ENCODE measurements at regions not wholly inside any gene's neighbourhood (a gene's known extent, or its start where the extent isn't known, plus 50 kb on each side); places are given as distances from the start of the nearest gene placed in this dataset.

GRCh38 chr6:166851911-166852310, 104.4 kb downstream of the RNASET2 start:
- TF ChIP-seq CTCF (IDR thresholded peaks at IDR 0.05): no peak

DNA sequence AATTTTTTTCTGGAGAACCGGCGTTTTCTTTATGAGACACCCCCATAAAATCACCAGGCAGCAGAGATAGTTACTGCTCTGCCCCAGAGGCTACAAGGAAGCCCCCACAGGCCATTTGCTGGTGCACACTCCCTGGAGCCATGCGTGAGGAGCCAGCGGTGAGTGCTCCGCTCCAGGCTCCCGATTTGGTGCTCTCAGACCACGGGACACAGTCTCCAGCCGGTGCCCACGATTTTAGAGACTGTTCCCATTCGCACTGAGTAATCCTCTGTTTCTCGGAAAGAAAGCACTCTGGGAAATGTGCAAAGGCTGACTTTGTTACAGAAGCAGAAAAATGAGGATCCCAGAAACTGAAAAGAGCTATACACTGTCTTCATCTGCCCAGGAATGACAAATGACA, 104.9 kb downstream of the RNASET2 start:
- TF ChIP-seq CTCF (IDR thresholded peaks at IDR 0.05): no peak

DNA sequence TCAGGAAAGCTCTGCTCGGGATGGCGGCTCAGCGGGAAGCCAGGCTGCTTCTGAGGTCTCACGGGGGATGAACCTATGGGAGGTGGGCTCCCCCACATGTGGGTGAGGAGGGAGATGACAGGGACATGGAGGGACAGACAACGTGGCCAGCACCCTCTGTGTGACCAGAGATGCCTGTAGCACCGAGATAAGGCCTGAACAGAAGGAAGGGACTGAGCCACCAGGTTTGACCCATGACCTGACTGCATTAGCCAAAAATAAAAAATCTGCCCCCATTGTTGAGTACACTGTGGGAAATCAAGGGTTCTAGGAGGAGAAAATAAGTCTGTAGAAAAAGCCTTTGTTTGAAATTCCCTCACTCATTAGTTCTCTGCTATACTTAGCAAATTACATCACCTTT, 105.7 kb downstream of the RNASET2 start:
- no peak for TF ChIP-seq CTCF (IDR thresholded peaks at IDR 0.05)

- TF ChIP-seq CTCF (IDR thresholded peaks at IDR 0.05): no peak
Measured at GRCh38 chr6:166849749-166850183, 106.6 kb downstream of the RNASET2 start.

- TF ChIP-seq CTCF (IDR thresholded peaks at IDR 0.05): no peak
Measured at GRCh38 chr6:166848979-166849748, 107.2 kb downstream of the RNASET2 start.

DNA sequence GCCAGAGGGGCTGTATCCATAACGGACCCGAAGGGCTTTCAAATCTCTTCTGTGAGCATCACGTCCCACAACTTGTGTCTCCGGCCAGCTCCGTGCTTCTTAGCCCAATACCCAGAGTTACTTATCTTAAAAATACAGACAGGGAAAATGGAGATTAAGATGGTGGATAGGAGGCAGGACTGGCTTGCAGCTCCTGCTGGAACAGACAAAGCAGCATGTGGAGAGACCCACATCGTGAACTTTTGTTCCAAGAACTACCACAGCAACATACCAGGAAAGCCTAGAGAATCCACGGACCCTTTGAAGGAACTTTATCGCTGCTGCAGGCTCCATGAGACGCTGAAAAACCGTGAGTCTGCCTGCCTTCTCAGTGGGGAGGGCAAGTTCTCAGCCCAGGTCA, 113.7 kb downstream of the RNASET2 start:
- TF ChIP-seq CTCF (IDR thresholded peaks at IDR 0.05): no peak

DNA sequence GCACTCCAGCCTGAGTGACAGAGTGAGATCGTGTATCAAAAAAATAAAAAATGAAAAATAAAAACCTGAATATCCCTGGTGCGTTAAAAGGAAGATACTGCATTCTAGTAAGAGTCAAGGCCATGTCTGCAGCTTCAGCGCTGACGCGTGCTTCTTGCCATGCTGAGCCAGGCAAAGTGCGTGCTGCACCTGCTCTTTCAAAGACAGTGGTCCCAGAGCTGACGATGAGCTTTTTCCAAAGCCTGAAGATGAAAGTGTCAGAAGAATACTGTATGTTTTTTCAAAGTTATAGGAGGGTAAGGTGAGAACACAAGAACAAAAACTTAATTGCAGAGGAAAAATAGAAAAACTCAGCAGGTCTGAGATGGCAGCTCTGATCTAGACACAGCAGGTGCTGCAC, 115.1 kb downstream of the RNASET2 start:
- no peak for TF ChIP-seq CTCF (IDR thresholded peaks at IDR 0.05)

DNA sequence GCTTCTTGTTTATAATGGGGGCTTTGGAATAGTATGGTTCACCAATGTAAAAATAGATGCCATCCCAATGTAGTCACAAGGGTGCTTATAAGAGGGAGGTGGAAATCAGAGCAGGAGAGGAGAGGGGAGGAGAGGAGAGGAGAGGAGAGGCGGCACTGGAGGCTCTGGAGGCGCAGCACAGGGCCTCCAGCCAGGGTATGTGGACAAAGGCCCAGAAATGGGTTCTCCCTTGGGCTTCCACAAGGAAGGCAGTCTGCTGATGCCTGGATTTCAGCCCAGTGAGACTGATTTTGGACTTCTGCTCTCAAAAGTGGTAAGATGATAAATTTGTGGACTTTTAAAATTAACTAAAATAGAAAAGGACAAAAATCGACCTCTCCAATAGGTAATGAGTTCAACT, 116.8 kb downstream of the RNASET2 start:
- no peak for TF ChIP-seq CTCF (IDR thresholded peaks at IDR 0.05)
